ENCODE measurements at regions not wholly inside any gene's neighbourhood (a gene's known extent, or its start where the extent isn't known, plus 50 kb on each side); places are given as distances from the start of the nearest gene placed in this dataset.
A peak's percentile ranks its signal among the peaks of the same experiment; 100 is the strongest.
"Not testable (repeated sequence)": the region's sequence is repeated elsewhere in the genome, so short reads cannot be mapped to it uniquely, and the experiment has no call there.

GRCh38 chr4:67412153-67412712 lies 133.1 kb downstream of the CENPC start:
- H3K4me1 Mint-ChIP-seq; H3K9me3 Mint-ChIP-seq; H3K4me3 Mint-ChIP-seq; POLR2A ChIA-PET; DNase-seq; H3K27me3 Mint-ChIP-seq; H3K36me3 Mint-ChIP-seq (ENCODE audit: low read depth); H3K27ac Mint-ChIP-seq; CTCF ChIA-PET: not testable (repeated sequence)

- DNase-seq, result no peak
- Mint-ChIP-seq H3K4me3 (no peak overlapping the region), H3K4me1 (no peaks in the 10 kb centered on the region), H3K9me3 (no peaks in the 10 kb centered on the region), H3K27me3 (no peaks in the 10 kb centered on the region), H3K27ac (no peak overlapping the region), H3K36me3 (ENCODE audit: low read depth) (no peaks in the 10 kb centered on the region)
- ChIA-PET CTCF (interaction anchor here (0.6 kb wide), 1 partner anchor 137 kb away, joined by 3 read pairs; no protein-coding TSS in a partner anchor), POLR2A (no interaction called here)
Observed at GRCh38 chr4:67403342-67403741, 142.0 kb downstream of the CENPC start.

GRCh38 chr4:67401902-67402301 lies 143.4 kb downstream of the CENPC start:
- DNase-seq, result no peak
- CTCF ChIA-PET, result no interaction called here
- no peaks in the 10 kb centered on the region for H3K36me3 Mint-ChIP-seq (ENCODE audit: low read depth)
- H3K27ac Mint-ChIP-seq, result no peak overlapping the region
- no peaks in the 10 kb centered on the region for H3K27me3 Mint-ChIP-seq
- H3K4me3 Mint-ChIP-seq, result no peak overlapping the region
- no peaks in the 10 kb centered on the region for H3K4me1 Mint-ChIP-seq
- POLR2A ChIA-PET, result no interaction called here
- no peaks in the 10 kb centered on the region for H3K9me3 Mint-ChIP-seq

DNA sequence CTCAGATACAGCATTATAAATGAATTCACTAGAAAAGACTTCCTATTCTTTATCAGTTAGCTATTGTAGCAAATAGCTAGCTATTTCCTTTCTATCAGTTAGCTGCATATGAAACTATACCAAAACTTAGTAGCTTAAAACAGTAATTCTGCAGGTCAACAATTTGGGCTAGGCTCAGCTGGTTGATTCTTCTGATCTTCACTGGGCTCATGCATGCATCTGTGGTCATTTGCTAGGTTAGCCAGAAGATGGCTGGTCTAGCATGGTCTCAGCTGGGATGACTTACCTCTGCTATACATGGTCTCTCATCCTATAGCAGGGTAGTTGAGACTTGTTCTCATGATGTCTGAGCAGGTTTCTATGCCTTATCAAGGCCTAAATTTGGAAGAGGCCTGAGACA lies 147.4 kb downstream of the CENPC start:
- no peak for DNase-seq
- Mint-ChIP-seq H3K27me3 (peaks cover 2% of the 10 kb centered on the region), H3K36me3 (ENCODE audit: low read depth) (no peaks in the 10 kb centered on the region), H3K4me1 (no peaks in the 10 kb centered on the region), H3K9me3 (no peaks in the 10 kb centered on the region), H3K27ac (no peak overlapping the region), H3K4me3 (no peak overlapping the region)
- ChIA-PET CTCF (interaction anchor here (0.6 kb wide), 1 partner anchor 11 kb away, joined by 3 read pairs; no protein-coding TSS in a partner anchor), POLR2A (no interaction called here)

- no peaks in the 10 kb centered on the region for H3K9me3 Mint-ChIP-seq
- H3K36me3 Mint-ChIP-seq (ENCODE audit: low read depth), result no peaks in the 10 kb centered on the region
- peaks cover 9% of the 10 kb centered on the region for H3K27me3 Mint-ChIP-seq
- POLR2A ChIA-PET, result no interaction called here
- CTCF ChIA-PET, result no interaction called here
- no peak for DNase-seq
- no peaks in the 10 kb centered on the region for H3K4me1 Mint-ChIP-seq
- H3K27ac Mint-ChIP-seq, result no peak overlapping the region
- no peak overlapping the region for H3K4me3 Mint-ChIP-seq
Observed at GRCh38 chr4:67397031-67397430, 148.3 kb downstream of the CENPC start.

DNA sequence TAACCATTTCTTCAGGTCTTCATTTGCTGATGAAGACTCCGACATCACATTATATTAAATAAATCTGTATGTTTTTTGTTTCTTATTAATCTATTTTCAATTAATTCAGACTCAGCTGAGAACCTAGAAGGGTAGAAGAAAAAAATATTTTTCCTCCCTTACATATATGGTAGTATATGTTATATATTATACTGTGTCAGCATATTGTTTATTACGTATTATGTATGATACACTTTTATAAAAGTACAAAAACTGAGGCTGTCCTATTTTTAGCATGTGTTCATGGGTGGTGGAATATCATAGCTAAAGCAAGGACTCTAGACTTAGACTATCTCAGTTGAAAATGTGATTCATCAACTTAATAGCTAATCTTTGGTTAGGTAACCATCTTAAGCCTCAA lies 149.3 kb downstream of the CENPC start:
- Mint-ChIP-seq H3K27me3 (peaks cover 9% of the 10 kb centered on the region), H3K36me3 (ENCODE audit: low read depth) (no peaks in the 10 kb centered on the region), H3K9me3 (no peaks in the 10 kb centered on the region), H3K27ac (no peak overlapping the region), H3K4me1 (no peaks in the 10 kb centered on the region), H3K4me3 (no peak overlapping the region)
- DNase-seq, result no peak
- POLR2A ChIA-PET, result no interaction called here
- CTCF ChIA-PET, result no interaction called here

DNA sequence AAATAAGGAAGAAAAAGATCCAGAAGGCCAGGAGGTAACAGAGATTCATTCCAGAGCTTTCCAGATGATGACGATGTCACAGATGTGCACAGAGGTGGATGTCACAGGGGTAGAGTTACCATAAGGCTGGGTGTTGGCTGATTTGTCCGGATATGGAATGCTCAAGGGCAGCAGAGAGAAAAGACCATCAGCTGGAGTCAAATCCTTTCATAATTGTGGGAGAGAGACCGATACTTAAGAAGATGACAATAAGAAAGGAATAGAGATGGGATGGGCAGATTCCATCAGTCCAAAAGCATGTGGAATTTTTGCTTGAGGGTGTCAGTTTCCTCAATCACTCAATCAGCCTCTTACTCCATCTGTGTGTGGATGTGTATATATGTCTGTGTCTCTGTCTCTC lies 150.4 kb downstream of the CENPC start:
- Mint-ChIP-seq H3K4me1 (no peaks in the 10 kb centered on the region), H3K36me3 (ENCODE audit: low read depth) (no peaks in the 10 kb centered on the region), H3K27me3 (peaks cover 11% of the 10 kb centered on the region), H3K9me3 (no peaks in the 10 kb centered on the region), H3K4me3 (no peak overlapping the region), H3K27ac (no peak overlapping the region)
- ChIA-PET CTCF (no interaction called here), POLR2A (no interaction called here)
- no peak for DNase-seq

- Mint-ChIP-seq H3K36me3 (ENCODE audit: low read depth) (no peaks in the 10 kb centered on the region), H3K4me3 (no peak overlapping the region), H3K27ac (no peak overlapping the region), H3K9me3 (no peaks in the 10 kb centered on the region), H3K4me1 (no peaks in the 10 kb centered on the region), H3K27me3 (peaks cover 11% of the 10 kb centered on the region)
- peak; percentile 43 for DNase-seq
- ChIA-PET POLR2A (no interaction called here), CTCF (no interaction called here)
Observed at GRCh38 chr4:67393699-67394281, 151.5 kb downstream of the CENPC start.

GRCh38 chr4:67393007-67393406 lies 152.3 kb downstream of the CENPC start:
- POLR2A ChIA-PET, result no interaction called here
- CTCF ChIA-PET, result interaction anchor here (0.7 to 0.9 kb wide), 2 partner anchors 8 to 65 kb away, joined by 3 read pairs; no protein-coding TSS in a partner anchor
- H3K4me3 Mint-ChIP-seq, result no peak overlapping the region
- no peaks in the 10 kb centered on the region for H3K36me3 Mint-ChIP-seq (ENCODE audit: low read depth)
- H3K4me1 Mint-ChIP-seq, result no peaks in the 10 kb centered on the region
- H3K27me3 Mint-ChIP-seq, result peaks cover 11% of the 10 kb centered on the region
- H3K27ac Mint-ChIP-seq, result no peak overlapping the region
- no peaks in the 10 kb centered on the region for H3K9me3 Mint-ChIP-seq
- no peak for DNase-seq

GRCh38 chr4:67381406-67381804 lies 163.9 kb downstream of the CENPC start:
- H3K9me3 Mint-ChIP-seq; H3K36me3 Mint-ChIP-seq (ENCODE audit: low read depth); H3K4me3 Mint-ChIP-seq; H3K4me1 Mint-ChIP-seq; H3K27me3 Mint-ChIP-seq; H3K27ac Mint-ChIP-seq; DNase-seq; CTCF ChIA-PET; POLR2A ChIA-PET: not testable (repeated sequence)

GRCh38 chr4:67380702-67381405 lies 164.4 kb downstream of the CENPC start:
- H3K4me1 Mint-ChIP-seq; H3K36me3 Mint-ChIP-seq (ENCODE audit: low read depth); H3K27me3 Mint-ChIP-seq; H3K9me3 Mint-ChIP-seq; POLR2A ChIA-PET; H3K4me3 Mint-ChIP-seq; CTCF ChIA-PET; H3K27ac Mint-ChIP-seq; DNase-seq: not testable (repeated sequence)

GRCh38 chr4:67380154-67380553 lies 165.1 kb downstream of the CENPC start:
- ChIA-PET CTCF (no interaction called here), POLR2A (no interaction called here)
- peaks cover 3% of the 10 kb centered on the region for H3K27me3 Mint-ChIP-seq
- no peak overlapping the region for H3K4me3 Mint-ChIP-seq
- no peaks in the 10 kb centered on the region for H3K4me1 Mint-ChIP-seq
- no peak for DNase-seq
- H3K27ac Mint-ChIP-seq, result no peak overlapping the region
- H3K9me3 Mint-ChIP-seq, result no peaks in the 10 kb centered on the region
- H3K36me3 Mint-ChIP-seq (ENCODE audit: low read depth), result no peaks in the 10 kb centered on the region

GRCh38 chr4:67375291-67375690 lies 170.0 kb downstream of the CENPC start:
- H3K27me3 Mint-ChIP-seq, result peaks cover 9% of the 10 kb centered on the region
- no peak overlapping the region for H3K27ac Mint-ChIP-seq

GRCh38 chr4:67371615-67372014 lies 173.7 kb downstream of the CENPC start:
- Mint-ChIP-seq H3K27me3 (peaks cover 9% of the 10 kb centered on the region), H3K9me3 (no peaks in the 10 kb centered on the region), H3K27ac (no peak overlapping the region), H3K4me3 (no peak overlapping the region), H3K4me1 (no peaks in the 10 kb centered on the region), H3K36me3 (ENCODE audit: low read depth) (no peaks in the 10 kb centered on the region)
- ChIA-PET CTCF (no interaction called here), POLR2A (no interaction called here)
- no peak for DNase-seq

More at GRCh38 chr4:67375291-67375690, 170.0 kb downstream of the CENPC start:
- H3K4me1 Mint-ChIP-seq, result no peaks in the 10 kb centered on the region
- no peaks in the 10 kb centered on the region for H3K9me3 Mint-ChIP-seq
- no peak overlapping the region for H3K4me3 Mint-ChIP-seq
- H3K36me3 Mint-ChIP-seq (ENCODE audit: low read depth), result no peaks in the 10 kb centered on the region
- no peak for DNase-seq
- CTCF ChIA-PET, result interaction anchor here (0.7 kb wide), 1 partner anchor 119 kb away, joined by 3 read pairs; no protein-coding TSS in a partner anchor
- POLR2A ChIA-PET, result no interaction called here

Measured in activated CD4-positive, alpha-beta T cell treated with anti-CD3 and anti-CD28 coated beads, Interleukin-2, amount 10 ng/mL, durations not matched to agents 7 days and 5 days (primary cell).